ENCODE measurements at regions not wholly inside any gene's neighbourhood (a gene's known extent, or its start where the extent isn't known, plus 50 kb on each side); places are given as distances from the start of the nearest gene placed in this dataset.

DNA sequence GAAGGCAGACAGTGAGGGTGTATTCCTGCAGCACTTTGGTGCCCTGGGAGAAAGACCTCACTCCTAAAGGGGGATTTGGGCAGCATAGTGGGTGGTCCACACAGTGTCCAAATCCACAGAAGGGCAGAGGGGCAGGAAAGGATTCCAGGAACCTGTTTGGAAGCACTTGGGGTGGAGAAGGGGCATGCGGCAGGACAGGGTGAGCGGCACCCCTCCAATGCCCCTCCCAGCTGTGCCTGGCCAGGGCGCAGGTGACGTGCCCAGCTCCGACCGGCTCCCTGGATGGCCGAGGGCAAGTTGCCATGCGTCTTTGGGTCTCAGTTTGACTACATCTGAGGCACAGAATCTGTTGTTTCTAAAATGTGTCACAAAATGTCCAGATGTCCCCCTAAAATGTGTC is 66.5 kb upstream of the HMX1 start (continued):
- TF ChIP-seq, protein P1, sequence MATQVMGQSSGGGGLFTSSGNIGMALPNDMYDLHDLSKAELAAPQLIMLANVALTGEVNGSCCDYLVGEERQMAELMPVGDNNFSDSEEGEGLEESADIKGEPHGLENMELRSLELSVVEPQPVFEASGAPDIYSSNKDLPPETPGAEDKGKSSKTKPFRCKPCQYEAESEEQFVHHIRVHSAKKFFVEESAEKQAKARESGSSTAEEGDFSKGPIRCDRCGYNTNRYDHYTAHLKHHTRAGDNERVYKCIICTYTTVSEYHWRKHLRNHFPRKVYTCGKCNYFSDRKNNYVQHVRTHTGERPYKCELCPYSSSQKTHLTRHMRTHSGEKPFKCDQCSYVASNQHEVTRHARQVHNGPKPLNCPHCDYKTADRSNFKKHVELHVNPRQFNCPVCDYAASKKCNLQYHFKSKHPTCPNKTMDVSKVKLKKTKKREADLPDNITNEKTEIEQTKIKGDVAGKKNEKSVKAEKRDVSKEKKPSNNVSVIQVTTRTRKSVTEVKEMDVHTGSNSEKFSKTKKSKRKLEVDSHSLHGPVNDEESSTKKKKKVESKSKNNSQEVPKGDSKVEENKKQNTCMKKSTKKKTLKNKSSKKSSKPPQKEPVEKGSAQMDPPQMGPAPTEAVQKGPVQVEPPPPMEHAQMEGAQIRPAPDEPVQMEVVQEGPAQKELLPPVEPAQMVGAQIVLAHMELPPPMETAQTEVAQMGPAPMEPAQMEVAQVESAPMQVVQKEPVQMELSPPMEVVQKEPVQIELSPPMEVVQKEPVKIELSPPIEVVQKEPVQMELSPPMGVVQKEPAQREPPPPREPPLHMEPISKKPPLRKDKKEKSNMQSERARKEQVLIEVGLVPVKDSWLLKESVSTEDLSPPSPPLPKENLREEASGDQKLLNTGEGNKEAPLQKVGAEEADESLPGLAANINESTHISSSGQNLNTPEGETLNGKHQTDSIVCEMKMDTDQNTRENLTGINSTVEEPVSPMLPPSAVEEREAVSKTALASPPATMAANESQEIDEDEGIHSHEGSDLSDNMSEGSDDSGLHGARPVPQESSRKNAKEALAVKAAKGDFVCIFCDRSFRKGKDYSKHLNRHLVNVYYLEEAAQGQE (IDR thresholded peaks at IDR 0.05; ENCODE audit: low read depth, low read length): no peak
- TF ChIP-seq POLR2AphosphoS5 (IDR thresholded peaks at IDR 0.05; ENCODE audit: low read depth, low read length) (no peak), NFIC (IDR thresholded peaks at IDR 0.05; ENCODE audit: borderline replicate concordance) (no peak), GATA2 (CRISPR knock-in tag; IDR thresholded peaks at IDR 0.05) (no peak)
- TF ChIP-seq, protein P2, sequence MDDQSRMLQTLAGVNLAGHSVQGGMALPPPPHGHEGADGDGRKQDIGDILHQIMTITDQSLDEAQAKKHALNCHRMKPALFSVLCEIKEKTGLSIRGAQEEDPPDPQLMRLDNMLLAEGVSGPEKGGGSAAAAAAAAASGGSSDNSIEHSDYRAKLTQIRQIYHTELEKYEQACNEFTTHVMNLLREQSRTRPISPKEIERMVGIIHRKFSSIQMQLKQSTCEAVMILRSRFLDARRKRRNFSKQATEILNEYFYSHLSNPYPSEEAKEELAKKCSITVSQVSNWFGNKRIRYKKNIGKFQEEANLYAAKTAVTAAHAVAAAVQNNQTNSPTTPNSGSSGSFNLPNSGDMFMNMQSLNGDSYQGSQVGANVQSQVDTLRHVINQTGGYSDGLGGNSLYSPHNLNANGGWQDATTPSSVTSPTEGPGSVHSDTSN (IDR thresholded peaks at IDR 0.05): no peak

GRCh38 chr4:8932884-8933283 is 61.2 kb upstream of the HMX1 start:
- ChIA-PET POLR2A (no interaction called here), CTCF (no interaction called here)
- 0% methylated on average over 1 of the region's 1 CpG for WGBS (ENCODE audit: low lambda C conversion rate)

More at GRCh38 chr4:8932884-8933283, 61.2 kb upstream of the HMX1 start:
- H3K4me2 ChIP-seq: no peak overlapping the region
- TF ChIP-seq NFIC (IDR thresholded peaks at IDR 0.05; ENCODE audit: borderline replicate concordance): no peak
- no peak for TF ChIP-seq YY1 (IDR thresholded peaks at IDR 0.05; ENCODE audit: low read depth)
- TF ChIP-seq GATA2 (CRISPR knock-in tag; IDR thresholded peaks at IDR 0.05): no peak
- TF ChIP-seq, protein P1 (IDR thresholded peaks at IDR 0.05; ENCODE audit: low read depth, low read length): no peak
- TF ChIP-seq MXI1 (IDR thresholded peaks at IDR 0.05; ENCODE audit: low read depth, low read length): no peak
- TF ChIP-seq, protein P3, sequence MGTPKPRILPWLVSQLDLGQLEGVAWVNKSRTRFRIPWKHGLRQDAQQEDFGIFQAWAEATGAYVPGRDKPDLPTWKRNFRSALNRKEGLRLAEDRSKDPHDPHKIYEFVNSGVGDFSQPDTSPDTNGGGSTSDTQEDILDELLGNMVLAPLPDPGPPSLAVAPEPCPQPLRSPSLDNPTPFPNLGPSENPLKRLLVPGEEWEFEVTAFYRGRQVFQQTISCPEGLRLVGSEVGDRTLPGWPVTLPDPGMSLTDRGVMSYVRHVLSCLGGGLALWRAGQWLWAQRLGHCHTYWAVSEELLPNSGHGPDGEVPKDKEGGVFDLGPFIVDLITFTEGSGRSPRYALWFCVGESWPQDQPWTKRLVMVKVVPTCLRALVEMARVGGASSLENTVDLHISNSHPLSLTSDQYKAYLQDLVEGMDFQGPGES (IDR thresholded peaks at IDR 0.05; ENCODE audit: low read depth, low read length): no peak
- no peak for TF ChIP-seq RAD21 (IDR thresholded peaks at IDR 0.05; ENCODE audit: low read length)
- TF ChIP-seq USF1 (IDR thresholded peaks at IDR 0.05; ENCODE audit: borderline replicate concordance, low read depth): no peak
- TF ChIP-seq FOXJ3 (CRISPR knock-in tag; IDR thresholded peaks at IDR 0.05): no peak
- no peak for TF ChIP-seq TCF12 (IDR thresholded peaks at IDR 0.05)
- no peak for TF ChIP-seq EP300 (IDR thresholded peaks at IDR 0.05; ENCODE audit: borderline replicate concordance in 1 of 2, low read depth in 1 of 2, low read length in 1 of 2)
- TF ChIP-seq JUND (IDR thresholded peaks at IDR 0.05): no peak
- TF ChIP-seq RXRA (IDR thresholded peaks at IDR 0.05; ENCODE audit: borderline replicate concordance, low read depth): no peak
- TF ChIP-seq MEF2A (IDR thresholded peaks at IDR 0.05; ENCODE audit: borderline replicate concordance, low read depth): no peak
- TF ChIP-seq TAF1 (IDR thresholded peaks at IDR 0.05; ENCODE audit: borderline replicate concordance, low read depth, low read length): no peak
- TF ChIP-seq FOSL2 (IDR thresholded peaks at IDR 0.05; ENCODE audit: borderline replicate concordance, low read depth): no peak
- TF ChIP-seq RCOR1 (IDR thresholded peaks at IDR 0.05; ENCODE audit: low read length): no peak
- no peak for TF ChIP-seq FOXM1 (IDR thresholded peaks at IDR 0.05; ENCODE audit: low read depth)
- H2AFZ ChIP-seq (ENCODE audit: low read depth): no peak overlapping the region
- H3K36me3 ChIP-seq (replicated peaks in 1 of 2; ENCODE audit: control insufficient read depth in 1 of 2, insufficient read depth in 2 of 2, low read length in 1 of 2): no peaks in the 10 kb centered on the region
- no peaks in the 10 kb centered on the region for H3F3A ChIP-seq (replicated peaks; ENCODE audit: insufficient read depth)
- H3K79me2 ChIP-seq (ENCODE audit: insufficient read depth): no peaks in the 10 kb centered on the region
- no peak for DNase-seq
- no peak overlapping the region for H3K4me3 ChIP-seq (ENCODE audit: low read depth in 2 of 2, low read length in 1 of 2)
- no peak overlapping the region for H3K9ac ChIP-seq
- no peaks in the 10 kb centered on the region for H3K27me3 ChIP-seq (ENCODE audit: insufficient read depth)
- H3K4me1 ChIP-seq (ENCODE audit: control insufficient read depth in 1 of 2, insufficient read depth in 2 of 2, low read depth in 1 of 2, low read length in 1 of 2): no peaks in the 10 kb centered on the region
- no peaks in the 10 kb centered on the region for H3K9me2 ChIP-seq
- no peaks in the 10 kb centered on the region for H3K9me3 ChIP-seq
- no peak overlapping the region for H3K27ac ChIP-seq (ENCODE audit: low read depth in 2 of 2, low read length in 1 of 2)
- no peaks in the 10 kb centered on the region for H4K20me1 ChIP-seq (ENCODE audit: insufficient read depth)
